LNCaP clone FGC (cell line): ENCODE measurements at regions not wholly inside any gene's neighbourhood (a gene's known extent, or its start where the extent isn't known, plus 50 kb on each side); places are given as distances from the start of the nearest gene placed in this dataset.

ENCODE experiments used
- DNase-seq: peaks from one replicate; pipeline ENCODE4 v3.0.0-alpha.2; 2011; ENCODE audit warnings: low read depth
- H3K4me3 ChIP-seq: 2 replicates; pipeline ENCODE4 v1.5.1; 2011; ENCODE audit warnings: mild to moderate bottlenecking, low read depth, low read length, control low read depth
- TF ChIP-seq, protein P1 (sequence below): IDR thresholded peaks from 2 replicates; pipeline ENCODE4 v1.5.1; 2012; ENCODE audit warnings: mild to moderate bottlenecking; ENCODE audit not compliant: control insufficient read depth, insufficient read depth; ENCODE audit errors: extremely low read depth

GRCh38 chr11:106228996-106229395 lies 151.5 kb downstream of the AASDHPPT start:
- DNase-seq = no peak

GRCh38 chr11:106231591-106231990 lies 154.1 kb downstream of the AASDHPPT start:
- no peak overlapping the region for H3K4me3 ChIP-seq
- TF ChIP-seq, protein P1, sequence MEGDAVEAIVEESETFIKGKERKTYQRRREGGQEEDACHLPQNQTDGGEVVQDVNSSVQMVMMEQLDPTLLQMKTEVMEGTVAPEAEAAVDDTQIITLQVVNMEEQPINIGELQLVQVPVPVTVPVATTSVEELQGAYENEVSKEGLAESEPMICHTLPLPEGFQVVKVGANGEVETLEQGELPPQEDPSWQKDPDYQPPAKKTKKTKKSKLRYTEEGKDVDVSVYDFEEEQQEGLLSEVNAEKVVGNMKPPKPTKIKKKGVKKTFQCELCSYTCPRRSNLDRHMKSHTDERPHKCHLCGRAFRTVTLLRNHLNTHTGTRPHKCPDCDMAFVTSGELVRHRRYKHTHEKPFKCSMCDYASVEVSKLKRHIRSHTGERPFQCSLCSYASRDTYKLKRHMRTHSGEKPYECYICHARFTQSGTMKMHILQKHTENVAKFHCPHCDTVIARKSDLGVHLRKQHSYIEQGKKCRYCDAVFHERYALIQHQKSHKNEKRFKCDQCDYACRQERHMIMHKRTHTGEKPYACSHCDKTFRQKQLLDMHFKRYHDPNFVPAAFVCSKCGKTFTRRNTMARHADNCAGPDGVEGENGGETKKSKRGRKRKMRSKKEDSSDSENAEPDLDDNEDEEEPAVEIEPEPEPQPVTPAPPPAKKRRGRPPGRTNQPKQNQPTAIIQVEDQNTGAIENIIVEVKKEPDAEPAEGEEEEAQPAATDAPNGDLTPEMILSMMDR = no peak
- DNase-seq = no peak

More at GRCh38 chr11:106228996-106229395, 151.5 kb downstream of the AASDHPPT start:
- TF ChIP-seq, protein P1 = no peak
- H3K4me3 ChIP-seq = no peak overlapping the region

GRCh38 chr11:106233191-106233590 lies 155.7 kb downstream of the AASDHPPT start:
- DNase-seq = no peak
- no peak overlapping the region for H3K4me3 ChIP-seq
- TF ChIP-seq, protein P1 = no peak

DNA sequence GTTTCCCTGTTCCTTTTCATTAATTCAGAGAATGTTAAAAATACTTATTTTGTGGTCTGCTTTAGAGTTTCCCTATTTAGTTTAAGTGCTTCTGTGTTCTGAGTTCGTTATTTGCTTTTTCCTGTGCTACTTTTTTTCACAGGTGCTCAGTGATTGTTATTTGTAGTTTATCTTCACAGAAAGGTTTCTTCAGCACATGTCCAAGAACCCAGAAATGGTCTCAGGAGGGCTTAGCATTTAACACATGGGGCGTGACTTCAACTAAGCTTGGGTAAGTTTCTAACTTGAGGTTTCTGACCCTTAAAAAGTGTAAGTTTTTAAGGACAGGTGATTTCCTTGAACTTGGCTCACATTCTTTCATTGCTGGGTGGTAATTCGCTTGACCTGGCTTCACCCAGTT lies 157.3 kb downstream of the AASDHPPT start:
- DNase-seq = no peak

DNA sequence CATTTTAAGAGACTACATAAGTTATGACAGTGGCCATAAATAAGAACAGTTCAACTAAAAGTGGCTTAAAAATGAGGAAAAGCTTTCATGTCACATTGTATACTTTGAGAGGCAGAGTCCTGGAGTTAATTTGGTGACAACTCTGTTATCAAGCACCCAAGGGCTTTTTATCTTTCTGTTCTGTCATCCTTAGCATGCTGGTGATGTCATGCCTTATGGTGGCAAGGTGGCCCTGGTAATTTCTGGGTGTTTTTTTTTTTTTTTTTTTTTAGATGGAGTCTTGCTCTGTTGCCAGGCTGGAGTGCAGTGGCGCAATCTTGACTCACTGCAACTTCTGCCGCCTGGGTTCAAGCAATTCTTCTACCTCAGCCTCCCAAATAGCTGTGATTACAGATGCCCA lies 158.8 kb downstream of the AASDHPPT start:
- TF ChIP-seq, protein P1 = no peak
- DNase-seq = no peak
- H3K4me3 ChIP-seq = no peak overlapping the region

More for the DNA sequence above, 157.3 kb downstream of the AASDHPPT start:
- TF ChIP-seq, protein P1 = no peak
- no peak overlapping the region for H3K4me3 ChIP-seq

DNA sequence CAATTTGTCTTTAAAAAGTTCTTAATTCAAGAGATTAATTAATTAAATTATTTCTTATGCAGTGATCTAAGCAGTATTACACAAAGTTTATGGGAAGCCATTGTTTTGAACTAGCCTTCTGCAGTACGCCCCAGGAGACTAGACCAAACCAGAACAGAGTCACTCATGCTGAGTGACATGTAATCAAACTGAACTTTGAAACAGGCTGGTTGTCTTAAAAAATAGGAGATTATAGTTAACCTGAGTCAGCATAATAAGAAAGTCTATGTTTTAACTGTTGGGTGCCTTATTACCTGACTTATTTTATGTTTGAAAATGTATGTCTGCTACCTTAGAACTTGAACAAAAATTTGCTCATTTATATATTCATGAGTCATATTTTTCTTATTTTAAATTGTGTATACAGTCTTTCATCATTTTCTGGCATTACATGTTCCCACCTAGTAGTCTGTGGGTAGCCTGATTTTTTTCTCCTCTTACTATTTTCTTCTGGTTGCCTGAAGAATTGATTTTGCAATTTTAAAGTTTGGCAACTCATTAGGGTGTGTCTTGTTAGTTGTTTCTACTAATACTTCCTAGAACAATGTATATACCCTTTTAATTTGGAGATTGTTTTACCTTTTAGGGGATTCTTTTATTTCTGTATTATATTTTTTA lies 161.4 kb downstream of the AASDHPPT start:
- H3K4me3 ChIP-seq = no peak overlapping the region
- TF ChIP-seq, protein P1 = no peak
- DNase-seq = no peak
